ENCODE measurements at regions not wholly inside any gene's neighbourhood (a gene's known extent, or its start where the extent isn't known, plus 50 kb on each side); places are given as distances from the start of the nearest gene placed in this dataset.

- H3K4me3 ChIP-seq (ENCODE audit: insufficient read depth, low read depth, low read length): no peak overlapping the region
- H4K5ac ChIP-seq (ENCODE audit: low read depth, low read length): no peak overlapping the region
- DNase-seq: no peak
- no peak for ATAC-seq (ENCODE audit: low read depth)
- H2AK5ac ChIP-seq (ENCODE audit: low read depth, low read length): no peak overlapping the region
- no TSS peak for BruUV-seq (replicated peaks)
- H4K91ac ChIP-seq (ENCODE audit: insufficient read depth, low read depth, low read length): no peak overlapping the region
- ChIA-PET POLR2A (ENCODE audit: unreplicated experiment) (no interaction called here), CTCF (no interaction called here)
- no peak overlapping the region for H2AK9ac ChIP-seq (replicated peaks; ENCODE audit: low read depth, low read length, poor library complexity)
- H2BK20ac ChIP-seq (ENCODE audit: low read depth, low read length): no peak overlapping the region
- peaks cover 3% of the 10 kb centered on the region for H3K27me3 ChIP-seq (ENCODE audit: control insufficient read depth, insufficient read depth, low read length)
- no peak overlapping the region for H4K8ac ChIP-seq (ENCODE audit: low read depth in 2 of 2, low read length in 2 of 2)
- TF ChIP-seq RFX5 (IDR thresholded peaks at IDR 0.05; ENCODE audit: low read depth, low read length): no peak
- in situ Hi-C loops (cut with MboI; ENCODE audit: low sequenced_read_pairs) (loop anchor here (25.0 kb wide), 1 partner anchor 670 kb away; no protein-coding TSS in a partner anchor), dilution Hi-C loops (cut with HindIII; ENCODE audit: low sequenced_read_pairs, unreplicated experiment) (no loop called here), intact Hi-C loops (cut with micrococcal nuclease) (loop anchor here (10.0 kb wide), 2 partner anchors 188 to 468 kb away; no protein-coding TSS in a partner anchor)
- H3K9me3 ChIP-seq (ENCODE audit: control insufficient read depth, insufficient read depth, low read length): no peaks in the 10 kb centered on the region
- H3K27ac ChIP-seq (ENCODE audit: insufficient read depth, low read length): no peak overlapping the region
- H3K14ac ChIP-seq (replicated peaks; ENCODE audit: low read depth, low read length): no peak overlapping the region
- no peak overlapping the region for H3K18ac ChIP-seq (ENCODE audit: low read depth, low read length)
- H2BK120ac ChIP-seq (ENCODE audit: low read depth, low read length): no peak overlapping the region
- H2BK5ac ChIP-seq (ENCODE audit: low read depth, low read length, poor library complexity, severe bottlenecking): no peak overlapping the region
- no peak overlapping the region for H2BK15ac ChIP-seq (ENCODE audit: low read depth, low read length)
- H3K36me3 ChIP-seq (ENCODE audit: control insufficient read depth, insufficient read depth, low read length): no peaks in the 10 kb centered on the region
- no peak overlapping the region for H2AFZ ChIP-seq (replicated peaks; ENCODE audit: low read length, poor library complexity)
- H3K4me2 ChIP-seq (ENCODE audit: low read depth, low read length): no peak overlapping the region
- H3K56ac ChIP-seq (ENCODE audit: extremely low read depth, insufficient read depth, low read length): no peak overlapping the region
- WGBS, 2 experiments (ENCODE audit: extremely low coverage in 2 of 2, insufficient read length in 1 of 2): no CpG with 5 or more reads among the region's 2 CpGs
- H3K9me1 ChIP-seq (ENCODE audit: insufficient read depth, low read length): no peaks in the 10 kb centered on the region
- H4K20me1 ChIP-seq (ENCODE audit: insufficient read depth, low read length): no peaks in the 10 kb centered on the region
- H3K23ac ChIP-seq (ENCODE audit: low read depth, low read length): no peak overlapping the region
- no peaks in the 10 kb centered on the region for H3K4me1 ChIP-seq (ENCODE audit: control insufficient read depth, insufficient read depth, low read length)
- no peak overlapping the region for H3K4ac ChIP-seq (ENCODE audit: low read depth, low read length)
- no peaks in the 10 kb centered on the region for H3K79me1 ChIP-seq (ENCODE audit: low read depth in 1 of 2, low read length in 2 of 2)
- H3K9ac ChIP-seq (ENCODE audit: low read depth, low read length): no peak overlapping the region
Measured at GRCh38 chr3:182717216-182717615, 76.1 kb upstream of the ATP11B start.
